Cardiac muscle cell (in vitro differentiated cells and primary cell): ENCODE measurements at regions not wholly inside any gene's neighbourhood (a gene's known extent, or its start where the extent isn't known, plus 50 kb on each side); places are given as distances from the start of the nearest gene placed in this dataset.
A peak's percentile ranks its signal among the peaks of the same experiment; 100 is the strongest.

Experiments
- DNase-seq, 2 donors: peaks; one replicate each; pipeline versions ENCODE4 v3.0.0 to v3.0.0-alpha.2; 2010 to 2017; ENCODE audit warnings: low read depth in 1 of 2, low spot score in 1 of 2
- H3K27ac ChIP-seq: fragments of 200-600 bp; sonication (generic); 2 replicates; pipeline ENCODE4 v1.5.1; 2016
- H3K27me3 ChIP-seq: fragments of 200-600 bp; sonication (generic); 2 replicates; pipeline ENCODE4 v1.6.0; 2016; ENCODE audit warnings: control low read depth
- H3K36me3 ChIP-seq: fragments of 200-600 bp; sonication (generic); 2 replicates; pipeline ENCODE4 v1.5.1; 2016; ENCODE audit warnings: control low read depth
- H3K4me1 ChIP-seq: fragments of 200-600 bp; sonication (generic); 2 replicates; pipeline ENCODE4 v1.8.1; 2017; ENCODE audit warnings: low read depth, mild to moderate bottlenecking, mixed run types
- H3K4me3 ChIP-seq: fragments of 200-600 bp; sonication (generic); 2 replicates; pipeline ENCODE4 v1.5.1; 2016; ENCODE audit warnings: mild to moderate bottlenecking
- H3K9me3 ChIP-seq: fragments of 200-600 bp; sonication (generic); 2 replicates; pipeline ENCODE4 v1.5.1; 2017; ENCODE audit warnings: low read depth, mild to moderate bottlenecking, control low read depth
- TF ChIP-seq, protein P1 (sequence below): IDR thresholded peaks from 2 replicates; pipeline ENCODE4 v1.5.1; 2012; ENCODE audit warnings: low read depth, mild to moderate bottlenecking, low read length

DNA sequence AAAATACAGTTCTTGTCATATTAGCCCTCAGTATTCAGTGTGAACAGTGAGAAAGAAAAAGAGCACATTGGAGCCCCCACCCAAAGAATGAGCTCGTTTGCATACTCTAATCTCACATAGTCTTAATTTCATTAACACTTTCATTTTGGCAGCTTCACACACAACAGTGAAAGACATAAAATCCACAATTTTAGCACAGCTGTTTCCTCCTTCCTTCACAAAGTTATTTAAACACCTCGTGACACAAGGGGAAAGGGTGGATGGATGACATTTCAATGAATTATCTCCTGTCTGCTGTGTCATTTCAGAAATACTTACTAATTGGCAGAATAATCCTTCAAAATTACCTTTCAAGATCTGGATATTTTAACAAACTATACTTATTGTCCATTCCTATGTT, 299.3 kb downstream of the KCNJ2 start:
- H3K9me3 ChIP-seq: peaks cover 3% of the 10 kb centered on the region
- H3K36me3 ChIP-seq: no peaks in the 10 kb centered on the region
- H3K4me1 ChIP-seq: peaks cover 4% of the 10 kb centered on the region
- no peak overlapping the region for H3K4me3 ChIP-seq
- TF ChIP-seq, protein P1, sequence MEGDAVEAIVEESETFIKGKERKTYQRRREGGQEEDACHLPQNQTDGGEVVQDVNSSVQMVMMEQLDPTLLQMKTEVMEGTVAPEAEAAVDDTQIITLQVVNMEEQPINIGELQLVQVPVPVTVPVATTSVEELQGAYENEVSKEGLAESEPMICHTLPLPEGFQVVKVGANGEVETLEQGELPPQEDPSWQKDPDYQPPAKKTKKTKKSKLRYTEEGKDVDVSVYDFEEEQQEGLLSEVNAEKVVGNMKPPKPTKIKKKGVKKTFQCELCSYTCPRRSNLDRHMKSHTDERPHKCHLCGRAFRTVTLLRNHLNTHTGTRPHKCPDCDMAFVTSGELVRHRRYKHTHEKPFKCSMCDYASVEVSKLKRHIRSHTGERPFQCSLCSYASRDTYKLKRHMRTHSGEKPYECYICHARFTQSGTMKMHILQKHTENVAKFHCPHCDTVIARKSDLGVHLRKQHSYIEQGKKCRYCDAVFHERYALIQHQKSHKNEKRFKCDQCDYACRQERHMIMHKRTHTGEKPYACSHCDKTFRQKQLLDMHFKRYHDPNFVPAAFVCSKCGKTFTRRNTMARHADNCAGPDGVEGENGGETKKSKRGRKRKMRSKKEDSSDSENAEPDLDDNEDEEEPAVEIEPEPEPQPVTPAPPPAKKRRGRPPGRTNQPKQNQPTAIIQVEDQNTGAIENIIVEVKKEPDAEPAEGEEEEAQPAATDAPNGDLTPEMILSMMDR: no peak
- H3K27ac ChIP-seq: no peak overlapping the region
- no peaks in the 10 kb centered on the region for H3K27me3 ChIP-seq
- DNase-seq: no peak

DNA sequence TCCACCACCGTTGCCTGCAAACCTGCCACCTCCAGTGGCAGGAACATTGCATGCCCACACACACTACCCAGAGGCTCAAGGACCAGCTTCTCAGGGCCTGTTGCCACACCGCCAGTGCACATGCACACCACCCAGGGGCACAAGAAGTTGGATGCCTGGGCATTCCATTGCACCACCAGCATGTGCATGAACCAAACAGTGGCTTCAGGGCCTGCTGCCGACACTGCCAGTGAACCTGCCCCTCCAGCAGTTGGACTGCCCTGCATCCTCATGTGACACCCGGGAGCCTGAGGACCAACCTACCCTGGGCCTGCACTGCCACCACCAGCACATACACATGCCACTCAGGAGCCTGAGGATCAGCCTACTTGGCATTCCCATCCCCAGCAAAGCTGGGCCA, 303.7 kb downstream of the KCNJ2 start:
- no peak overlapping the region for H3K27ac ChIP-seq
- no peak overlapping the region for H3K4me3 ChIP-seq
- DNase-seq: no peak
- H3K9me3 ChIP-seq: peaks cover 3% of the 10 kb centered on the region
- H3K4me1 ChIP-seq: peaks cover 4% of the 10 kb centered on the region
- TF ChIP-seq, protein P1: no peak
- H3K36me3 ChIP-seq: no peaks in the 10 kb centered on the region
- H3K27me3 ChIP-seq: no peaks in the 10 kb centered on the region

DNA sequence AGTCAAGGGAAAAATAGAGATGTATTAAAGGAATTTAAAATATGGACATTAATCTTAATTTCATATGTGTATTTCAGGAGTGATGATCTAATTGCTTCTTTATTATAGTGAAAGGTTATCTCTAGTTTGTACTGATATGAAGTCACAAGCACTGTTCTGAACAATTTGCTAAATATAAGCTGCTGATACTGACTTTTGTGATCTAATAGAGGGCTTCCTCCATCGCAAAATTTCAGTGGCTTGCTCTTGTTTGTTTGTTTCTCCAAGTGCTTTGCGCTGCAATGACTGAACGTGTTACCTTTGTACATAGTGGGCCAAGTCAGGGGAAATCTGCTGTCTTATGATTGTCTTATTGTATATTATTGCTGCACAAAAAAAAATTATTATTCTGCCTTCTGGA, 307.0 kb downstream of the KCNJ2 start:
- DNase-seq: no peak
- no peaks in the 10 kb centered on the region for H3K9me3 ChIP-seq
- TF ChIP-seq, protein P1: no peak
- H3K4me3 ChIP-seq: no peak overlapping the region
- no peaks in the 10 kb centered on the region for H3K27me3 ChIP-seq
- no peaks in the 10 kb centered on the region for H3K4me1 ChIP-seq
- no peak overlapping the region for H3K27ac ChIP-seq
- no peaks in the 10 kb centered on the region for H3K36me3 ChIP-seq

DNA sequence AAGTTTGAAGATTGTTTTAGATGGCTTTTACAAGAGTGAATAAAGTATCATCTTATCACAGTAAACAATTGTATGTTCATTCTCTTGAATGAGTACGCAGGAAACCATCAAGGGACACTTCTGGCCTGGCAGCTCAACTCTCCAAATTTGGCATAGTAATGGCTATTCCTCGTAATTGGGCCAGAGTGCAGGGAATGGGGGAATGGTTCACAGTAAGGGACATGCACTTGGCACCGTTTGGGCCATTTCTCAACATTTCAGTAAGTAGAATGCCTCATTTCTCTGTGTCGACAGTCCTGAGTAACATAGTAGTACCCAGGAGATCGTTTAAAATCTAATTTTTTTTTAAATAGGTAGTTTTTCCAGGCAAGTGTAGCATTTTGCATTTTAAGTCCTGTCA, 309.6 kb downstream of the KCNJ2 start:
- TF ChIP-seq, protein P1: no peak
- H3K27me3 ChIP-seq: no peaks in the 10 kb centered on the region
- H3K9me3 ChIP-seq: no peaks in the 10 kb centered on the region

DNA sequence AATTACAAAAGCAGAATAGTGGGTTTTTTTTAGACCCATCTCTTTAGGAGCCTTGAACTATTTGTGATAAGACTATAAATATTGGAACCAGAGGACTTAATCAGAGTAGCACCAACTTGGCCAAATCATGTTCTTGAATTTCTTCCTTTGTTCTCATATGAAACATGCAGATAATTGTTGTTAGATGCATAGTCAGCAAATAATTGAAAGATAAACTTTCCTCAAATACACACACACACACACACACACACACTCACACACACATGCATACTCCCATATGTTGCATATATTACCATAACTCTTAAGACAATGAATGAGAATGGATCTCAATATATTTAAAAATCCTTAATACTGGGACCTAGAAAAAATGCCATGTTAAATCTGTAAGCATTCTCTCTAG, 310.4 kb downstream of the KCNJ2 start:
- H3K36me3 ChIP-seq: no peaks in the 10 kb centered on the region
- H3K9me3 ChIP-seq: no peaks in the 10 kb centered on the region
- TF ChIP-seq, protein P1: no peak
- H3K27me3 ChIP-seq: no peaks in the 10 kb centered on the region
- H3K4me1 ChIP-seq: no peaks in the 10 kb centered on the region
- DNase-seq: no peak
- H3K27ac ChIP-seq: no peak overlapping the region
- H3K4me3 ChIP-seq: no peak overlapping the region

More for the DNA sequence above, 309.6 kb downstream of the KCNJ2 start:
- peak in 1 of 2 donors; percentile 6 for DNase-seq
- Histone ChIP-seq H3K36me3 (no peaks in the 10 kb centered on the region), H3K4me1 (no peaks in the 10 kb centered on the region), H3K4me3 (no peak overlapping the region), H3K27ac (no peak overlapping the region)

DNA sequence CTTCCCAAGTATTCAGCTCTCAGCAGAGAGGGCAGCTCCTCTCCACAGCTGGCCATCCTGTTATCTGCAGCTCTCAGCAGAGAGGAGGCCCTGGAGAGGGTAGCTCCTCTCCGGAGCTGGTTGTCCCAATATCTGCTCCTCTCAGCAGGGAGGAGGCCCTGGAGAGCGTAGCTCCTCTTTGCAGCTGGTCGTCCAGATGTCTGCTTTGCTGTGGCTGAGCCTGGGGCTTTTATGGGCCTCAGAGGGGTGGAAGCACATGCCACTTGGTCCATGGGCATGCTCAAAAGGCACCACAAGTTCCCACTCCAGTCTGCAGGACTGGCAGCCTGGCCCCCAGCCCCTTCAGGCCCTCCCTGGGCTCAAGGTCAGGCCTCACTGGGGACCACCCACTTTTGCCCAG, 314.3 kb downstream of the KCNJ2 start:
- TF ChIP-seq, protein P1: no peak
- Histone ChIP-seq H3K27ac (no peak overlapping the region), H3K9me3 (no peaks in the 10 kb centered on the region), H3K4me3 (no peak overlapping the region), H3K36me3 (no peaks in the 10 kb centered on the region), H3K4me1 (no peaks in the 10 kb centered on the region), H3K27me3 (no peaks in the 10 kb centered on the region)
- DNase-seq: no peak
